ENCODE measurements at regions not wholly inside any gene's neighbourhood (a gene's known extent, or its start where the extent isn't known, plus 50 kb on each side); places are given as distances from the start of the nearest gene placed in this dataset.

DNA sequence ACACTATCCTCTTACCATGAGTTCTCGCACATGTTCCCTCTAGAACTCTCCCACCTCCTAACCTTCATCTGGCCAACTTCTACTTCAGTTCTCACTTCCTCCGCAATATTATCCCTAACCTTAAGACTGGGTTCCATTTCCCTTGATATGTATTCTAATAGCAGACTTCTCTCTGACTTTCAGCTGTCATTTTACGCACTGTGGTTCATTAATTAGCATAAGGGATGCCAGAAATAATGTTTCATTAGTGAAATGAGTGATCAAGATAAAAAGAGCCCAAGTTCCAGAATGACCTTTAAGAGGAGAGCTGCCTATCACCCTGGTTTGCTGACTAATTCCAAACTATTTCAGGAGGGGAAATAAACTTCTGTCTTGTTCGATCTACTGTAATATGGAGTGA lies 108.6 kb upstream of the CCDC150 start:
- TF ChIP-seq SP1 (IDR thresholded peaks at IDR 0.05) (no peak), NFRKB (IDR thresholded peaks at IDR 0.05) (no peak), HDGF (IDR thresholded peaks at IDR 0.05; ENCODE audit: borderline replicate concordance) (no peak), TARDBP (IDR thresholded peaks at IDR 0.05) (no peak), BHLHE40 (IDR thresholded peaks at IDR 0.05; ENCODE audit: borderline replicate concordance) (no peak), FOXM1 (IDR thresholded peaks at IDR 0.05; ENCODE audit: borderline replicate concordance) (no peak), ZNF384 (IDR thresholded peaks at IDR 0.05) (no peak), L3MBTL2 (conservative IDR thresholded peaks at IDR 0.05) (no peak)
- TF ChIP-seq, protein P1, sequence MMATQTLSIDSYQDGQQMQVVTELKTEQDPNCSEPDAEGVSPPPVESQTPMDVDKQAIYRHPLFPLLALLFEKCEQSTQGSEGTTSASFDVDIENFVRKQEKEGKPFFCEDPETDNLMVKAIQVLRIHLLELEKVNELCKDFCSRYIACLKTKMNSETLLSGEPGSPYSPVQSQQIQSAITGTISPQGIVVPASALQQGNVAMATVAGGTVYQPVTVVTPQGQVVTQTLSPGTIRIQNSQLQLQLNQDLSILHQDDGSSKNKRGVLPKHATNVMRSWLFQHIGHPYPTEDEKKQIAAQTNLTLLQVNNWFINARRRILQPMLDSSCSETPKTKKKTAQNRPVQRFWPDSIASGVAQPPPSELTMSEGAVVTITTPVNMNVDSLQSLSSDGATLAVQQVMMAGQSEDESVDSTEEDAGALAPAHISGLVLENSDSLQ (IDR thresholded peaks at IDR 0.05), result no peak

Measured in HEK293T (cell line).